Common myeloid progenitor, CD34-positive (primary cell): ENCODE measurements at regions not wholly inside any gene's neighbourhood (a gene's known extent, or its start where the extent isn't known, plus 50 kb on each side); places are given as distances from the start of the nearest gene placed in this dataset.
A peak's percentile ranks its signal among the peaks of the same experiment; 100 is the strongest.

Source experiments
- CTCF ChIA-PET: fragments of 350-600 bp; sonication (Branson Sonifier 250); formaldehyde crosslinking; loops from one replicate; lab custom pipeline; 2021; ENCODE audit warnings: antibody characterized with exemption; lab: Charles Lee
- POLR2A ChIA-PET: fragments of 350-600 bp; sonication (Branson Sonifier 250); formaldehyde crosslinking; loops from one replicate; lab custom pipeline; 2021; ENCODE audit warnings: antibody characterized with exemption; lab: Charles Lee
- DNase-seq, 3 donors: peaks; one replicate each; pipeline versions ENCODE4 v3.0.0 to v3.0.0-alpha.2; 2013
- H3K27ac ChIP-seq, 2 experiments: 1 replicate in 1 of 2; 2 replicates in 1 of 2; pipeline ENCODE4 v1.7.0; 2013; ENCODE audit warnings: inconsistent platforms in 2 of 2, low read length in 2 of 2, mild to moderate bottlenecking in 2 of 2, low read depth in 1 of 2, moderate library complexity in 1 of 2; ENCODE audit not compliant: severe bottlenecking in 2 of 2, insufficient read depth in 1 of 2, poor library complexity in 1 of 2
- H3K27me3 ChIP-seq, 5 experiments: replicated peaks in 2 of 5; 1 replicate in 3 of 5; 2 replicates in 2 of 5; pipeline versions ENCODE4 v1.6.1 to v1.7.0; 2013; ENCODE audit warnings: low read length in 4 of 5, mild to moderate bottlenecking in 2 of 5, moderate library complexity in 2 of 5, inconsistent platforms in 1 of 5; ENCODE audit not compliant: insufficient read depth in 5 of 5, control insufficient read depth in 4 of 5
- H3K36me3 ChIP-seq, 4 experiments: 1 replicate in 2 of 4; 2 replicates in 2 of 4; pipeline versions ENCODE4 v1.6.1 to v1.7.0; 2013; ENCODE audit warnings: low read length in 3 of 4, control low read depth in 1 of 4, mild to moderate bottlenecking in 1 of 4; ENCODE audit not compliant: control insufficient read depth in 4 of 4, insufficient read depth in 4 of 4
- H3K4me1 ChIP-seq, 4 experiments: 1 replicate in 3 of 4; 2 replicates in 1 of 4; pipeline versions ENCODE4 v1.6.1 to v1.7.1; 2013; ENCODE audit warnings: low read length in 3 of 4, mild to moderate bottlenecking in 3 of 4, control low read depth in 1 of 4, inconsistent platforms in 1 of 4, moderate library complexity in 1 of 4; ENCODE audit not compliant: control insufficient read depth in 4 of 4, insufficient read depth in 4 of 4; ENCODE audit errors: control extremely low read depth in 1 of 4
- H3K4me3 ChIP-seq, 7 experiments: 1 replicate in 4 of 7; 2 replicates in 3 of 7; pipeline versions ENCODE4 v1.5.1 to v1.7.0; 2013; ENCODE audit warnings: mild to moderate bottlenecking in 7 of 7, low read length in 6 of 7, moderate library complexity in 6 of 7, inconsistent platforms in 2 of 7, low read depth in 2 of 7, control low read depth in 1 of 7; ENCODE audit not compliant: insufficient read depth in 4 of 7, control insufficient read depth in 1 of 7; ENCODE audit errors: extremely low read depth in 1 of 7
- H3K9me3 ChIP-seq, 5 experiments: 1 replicate in 4 of 5; 2 replicates in 1 of 5; pipeline versions ENCODE4 v1.6.1 to v1.7.1; 2013; ENCODE audit warnings: low read length in 4 of 5, mild to moderate bottlenecking in 2 of 5, inconsistent platforms in 1 of 5, low read depth in 1 of 5, moderate library complexity in 1 of 5; ENCODE audit not compliant: control insufficient read depth in 4 of 5, insufficient read depth in 2 of 5; ENCODE audit errors: control extremely low read depth in 1 of 5
- WGBS: methylation state at CpG from one replicate; pipeline ENCODE4 v1.1.5; 2013; ENCODE audit not compliant: insufficient coverage; 5-methylcytosine and 5-hydroxymethylcytosine counted together

GRCh38 chr3:43783987-43784639, 93.4 kb downstream of the ABHD5 start:
- CTCF ChIA-PET = interaction anchor here (2.2 kb wide), 1 partner anchor 71 kb away, joined by 6 read pairs; no protein-coding TSS in a partner anchor
- Histone ChIP-seq H3K4me1 (peaks cover 0 to 23% (median 18%) of the 10 kb centered on the region in 4 experiments), H3K27me3 (no peaks in the 10 kb centered on the region), H3K36me3 (no peaks in the 10 kb centered on the region), H3K9me3 (peaks cover 0 to 5% (median 0%) of the 10 kb centered on the region in 5 experiments), H3K27ac (no peak overlapping the region), H3K4me3 (no peak overlapping the region)
- POLR2A ChIA-PET = no interaction called here
- WGBS = 92% methylated on average over 4 of the region's 6 CpGs
- no peak for DNase-seq

GRCh38 chr3:43784640-43785011, 93.9 kb downstream of the ABHD5 start:
- H3K27me3 ChIP-seq = peaks cover 0 to 1% (median 0%) of the 10 kb centered on the region in 5 experiments
- H3K9me3 ChIP-seq = peaks cover 0 to 5% (median 0%) of the 10 kb centered on the region in 5 experiments
- POLR2A ChIA-PET = no interaction called here
- no peak overlapping the region for H3K4me3 ChIP-seq
- no peaks in the 10 kb centered on the region for H3K36me3 ChIP-seq
- CTCF ChIA-PET = interaction anchor here (0.8 to 2.1 kb wide), 2 partner anchors 18 to 54 kb away, joined by 3 to 5 read pairs; no protein-coding TSS in a partner anchor
- no peak overlapping the region for H3K27ac ChIP-seq
- H3K4me1 ChIP-seq = peaks cover 0 to 23% (median 18%) of the 10 kb centered on the region in 4 experiments
- no peak for DNase-seq
- WGBS = 93% methylated on average over 4 of the region's 4 CpGs

- Histone ChIP-seq H3K4me1 (peaks cover 0 to 23% (median 18%) of the 10 kb centered on the region in 4 experiments), H3K36me3 (no peaks in the 10 kb centered on the region), H3K9me3 (peaks cover 0 to 3% (median 0%) of the 10 kb centered on the region in 5 experiments), H3K4me3 (no peak overlapping the region), H3K27ac (no peak overlapping the region), H3K27me3 (peaks cover 0 to 3% (median 0%) of the 10 kb centered on the region in 5 experiments)
- POLR2A ChIA-PET = no interaction called here
- no peak for DNase-seq
- WGBS = 59% methylated on average over 8 of the region's 8 CpGs
- CTCF ChIA-PET = interaction anchor here (0.7 to 2.1 kb wide), 4 partner anchors 17 to 103 kb away, joined by 4 to 5 read pairs (median 4); no protein-coding TSS in a partner anchor
Observed at GRCh38 chr3:43785551-43785950, 94.8 kb downstream of the ABHD5 start.

GRCh38 chr3:43786102-43786501, 95.4 kb downstream of the ABHD5 start:
- no peak overlapping the region for H3K27ac ChIP-seq
- peaks cover 0 to 3% (median 0%) of the 10 kb centered on the region in 5 experiments for H3K9me3 ChIP-seq
- 7% methylated on average over 3 of the region's 3 CpGs for WGBS
- peaks cover 0 to 3% (median 0%) of the 10 kb centered on the region in 5 experiments for H3K27me3 ChIP-seq
- CTCF ChIA-PET = interaction anchor here (0.7 to 2.1 kb wide), 5 partner anchors 15 to 103 kb away, joined by 3 to 5 read pairs (median 4); no protein-coding TSS in a partner anchor
- POLR2A ChIA-PET = no interaction called here
- DNase-seq = peak in 2 of 3 donors; percentile 59 to 68
- no peaks in the 10 kb centered on the region for H3K36me3 ChIP-seq
- peaks cover 0 to 23% (median 18%) of the 10 kb centered on the region in 4 experiments for H3K4me1 ChIP-seq
- peak overlapping the region in 1 of 7 experiments; percentile 13 for H3K4me3 ChIP-seq

GRCh38 chr3:43786526-43787305, 96.0 kb downstream of the ABHD5 start:
- no peak for DNase-seq
- POLR2A ChIA-PET = no interaction called here
- Histone ChIP-seq H3K9me3 (peaks cover 0 to 3% (median 0%) of the 10 kb centered on the region in 5 experiments), H3K27ac (no peak overlapping the region), H3K4me3 (peak overlapping the region in 2 of 7 experiments; percentile 1 to 13), H3K27me3 (peaks cover 0 to 3% (median 0%) of the 10 kb centered on the region in 5 experiments), H3K36me3 (no peaks in the 10 kb centered on the region), H3K4me1 (peaks cover 0 to 23% (median 18%) of the 10 kb centered on the region in 4 experiments)
- 79% methylated on average over 9 of the region's 9 CpGs for whole genome bisulfite sequencing
- CTCF ChIA-PET = interaction anchor here (1.1 to 2.1 kb wide), 4 partner anchors 16 to 33 kb away, joined by 3 to 5 read pairs (median 4); no protein-coding TSS in a partner anchor

- POLR2A ChIA-PET = no interaction called here
- peaks cover 0 to 23% (median 18%) of the 10 kb centered on the region in 4 experiments for H3K4me1 ChIP-seq
- H3K27me3 ChIP-seq = peaks cover 0 to 3% (median 0%) of the 10 kb centered on the region in 5 experiments
- H3K36me3 ChIP-seq = no peaks in the 10 kb centered on the region
- CTCF ChIA-PET = interaction anchor here (1.1 to 2.0 kb wide), 2 partner anchors 16 to 19 kb away, joined by 3 to 5 read pairs; no protein-coding TSS in a partner anchor
- peaks cover 0 to 3% (median 0%) of the 10 kb centered on the region in 5 experiments for H3K9me3 ChIP-seq
- no peak overlapping the region for H3K27ac ChIP-seq
- DNase-seq = no peak
- H3K4me3 ChIP-seq = no peak overlapping the region
- 100% methylated on average over 1 of the region's 3 CpGs for WGBS
Observed at GRCh38 chr3:43787330-43787729, 96.6 kb downstream of the ABHD5 start.
